Panc1 (cell line): ENCODE measurements at regions not wholly inside any gene's neighbourhood (a gene's known extent, or its start where the extent isn't known, plus 50 kb on each side); places are given as distances from the start of the nearest gene placed in this dataset.

Source experiments
- ATAC-seq: fragments of 200-7000 bp; cut with Tn5 transposase; 2 replicates; pipeline ENCODE4 v1.9.1; 2020; ENCODE audit warnings: mild to moderate bottlenecking, moderate library complexity
- BruUV-seq: library from RNA; stranded (reverse); fragments of 400-500 nt; replicated peaks from 2 replicates; lab custom pipeline; 2021; lab: Mats Ljungman, UMichigan
- CTCF ChIA-PET: fragments of 300-600 bp; sonication (Branson Sonifier 250); formaldehyde crosslinking; loops from one replicate; lab custom pipeline; 2022; ENCODE audit warnings: antibody characterized with exemption; lab: Charles Lee
- POLR2A ChIA-PET: fragments of 300-600 bp; sonication (Branson Sonifier 250); formaldehyde crosslinking; loops from one replicate; lab custom pipeline; 2022; ENCODE audit warnings: antibody characterized with exemption; lab: Charles Lee
- DNase-seq: peaks from one replicate; pipeline ENCODE4 v3.0.0-alpha.2; 2010; ENCODE audit warnings: low read depth, low spot score
- H3K27ac ChIP-seq: 2 replicates; pipeline ENCODE4 v1.5.1; 2011; ENCODE audit warnings: mild to moderate bottlenecking, low read length, inconsistent platforms
- H3K27me3 ChIP-seq: fragments of 200-500 bp; sonication (Bioruptor generic); 2 replicates; pipeline ENCODE4 v1.6.0; 2014; ENCODE audit warnings: low read length, inconsistent platforms; ENCODE audit not compliant: control insufficient read depth, insufficient read depth
- H3K36me3 ChIP-seq: fragments of 200-500 bp; sonication (Bioruptor generic); 2 replicates; pipeline ENCODE4 v1.5.1; 2014; ENCODE audit warnings: inconsistent platforms, mild to moderate bottlenecking, low read length, moderate library complexity; ENCODE audit not compliant: control insufficient read depth, insufficient read depth
- H3K4me1 ChIP-seq: 2 replicates; pipeline ENCODE4 v1.5.1; 2011; ENCODE audit warnings: inconsistent platforms, mild to moderate bottlenecking, low read length, moderate library complexity; ENCODE audit not compliant: control insufficient read depth, insufficient read depth
- H3K4me3 ChIP-seq, 2 experiments: 2 replicates each; pipeline ENCODE4 v1.5.1; 2011 to 2012; ENCODE audit warnings: low read depth in 2 of 2, low read length in 2 of 2, mild to moderate bottlenecking in 2 of 2, inconsistent platforms in 1 of 2, moderate library complexity in 1 of 2
- H3K9me3 ChIP-seq: fragments of 200-500 bp; sonication (Bioruptor generic); 2 replicates; pipeline ENCODE4 v1.5.1; 2014; ENCODE audit warnings: low read depth, mild to moderate bottlenecking, inconsistent platforms, low read length, moderate library complexity; ENCODE audit not compliant: control insufficient read depth, insufficient read depth
- CTCF ChIP-seq: fragments of 450-650 bp; IDR thresholded peaks from 2 replicates; pipeline ENCODE4 v1.5.1; 2017; ENCODE audit warnings: mild to moderate bottlenecking
- POLR2AphosphoS5 ChIP-seq: IDR thresholded peaks from 2 replicates; pipeline ENCODE4 v1.6.1; 2012; ENCODE audit warnings: mild to moderate bottlenecking, low read depth, low read length, moderate library complexity
- REST ChIP-seq, 2 experiments: IDR thresholded peaks; 2 replicates each; pipeline ENCODE4 v1.6.1; 2011 to 2012; ENCODE audit warnings: low read depth in 2 of 2, control low read depth in 1 of 2, low read length in 1 of 2, mild to moderate bottlenecking in 1 of 2, moderate library complexity in 1 of 2; ENCODE audit not compliant: insufficient read depth in 1 of 2
- SIN3A ChIP-seq: IDR thresholded peaks from 2 replicates; pipeline ENCODE4 v1.6.1; 2012; ENCODE audit warnings: low read depth, mild to moderate bottlenecking, low read length, moderate library complexity, borderline replicate concordance; ENCODE audit not compliant: insufficient read depth
- TCF7L2 ChIP-seq: IDR thresholded peaks from 2 replicates; pipeline ENCODE4 v1.6.1; 2011; ENCODE audit warnings: mild to moderate bottlenecking, low read depth, low read length, inconsistent platforms
- in situ Hi-C: cut with HindIII; loops from 2 replicates; pipeline ENCODE4 v1.10.0; 2016; ENCODE audit warnings: low sequenced_read_pairs, low pct_unique_long_range_greater_than_20kb
- intact Hi-C: fragments of 100-400 bp; cut with micrococcal nuclease; formaldehyde crosslinking; loops from one replicate; pipeline ENCODE4 v1.10.0; 2022; ENCODE audit not compliant: unreplicated experiment

GRCh38 chr2:171630089-171630770, 57.0 kb upstream of the DYNC1I2 start:
- ChIA-PET CTCF (interaction anchor here (0.5 kb wide), 1 partner anchor 105 kb away, joined by 8 read pairs; no protein-coding TSS in a partner anchor), POLR2A (no interaction called here)
- BruUV-seq, result no TSS peak
- H3K4me1 ChIP-seq, result no peaks in the 10 kb centered on the region
- DNase-seq, result no peak
- TF ChIP-seq REST (IDR thresholded peaks at IDR 0.05; ENCODE audit: insufficient read depth in 1 of 2, low read depth in 2 of 2, low read length in 1 of 2) (no peak), SIN3A (no peak)
- no peak overlapping the region for H3K27ac ChIP-seq
- in situ Hi-C loops (no loop called here), intact Hi-C loops (no loop called here)
- ATAC-seq, result no peak
- H3K27me3 ChIP-seq, result no peaks in the 10 kb centered on the region; the same call in 1 of the 2 replicates
- H3K9me3 ChIP-seq, result peaks cover 7% of the 10 kb centered on the region; the same call in 1 of the 2 replicates
- no peak overlapping the region for H3K4me3 ChIP-seq
- H3K36me3 ChIP-seq, result no peaks in the 10 kb centered on the region

- Histone ChIP-seq H3K27me3 (no peaks in the 10 kb centered on the region; the same call in 1 of the 2 replicates), H3K27ac (no peak overlapping the region), H3K4me1 (no peaks in the 10 kb centered on the region), H3K36me3 (no peaks in the 10 kb centered on the region), H3K9me3 (peaks cover 7% of the 10 kb centered on the region; the same call in 1 of the 2 replicates), H3K4me3 (no peak overlapping the region)
- no TSS peak for BruUV-seq
- ChIA-PET POLR2A (no interaction called here), CTCF (no interaction called here)
- in situ Hi-C loops (no loop called here), intact Hi-C loops (no loop called here)
- ATAC-seq (no peak), DNase-seq (no peak)
- TF ChIP-seq POLR2AphosphoS5, result no peak
- TF ChIP-seq REST (IDR thresholded peaks at IDR 0.05; ENCODE audit: insufficient read depth in 1 of 2, low read depth in 2 of 2, low read length in 1 of 2), result no peak
- no peak for TF ChIP-seq CTCF
- no peak for TF ChIP-seq SIN3A
- TF ChIP-seq TCF7L2, result no peak
Observed at GRCh38 chr2:171630812-171631626, 56.2 kb upstream of the DYNC1I2 start.
